Psoas muscle (tissue), 7 donors: ENCODE measurements at regions not wholly inside any gene's neighbourhood (a gene's known extent, or its start where the extent isn't known, plus 50 kb on each side); places are given as distances from the start of the nearest gene placed in this dataset.

Experiments used
- ATAC-seq, 4 donors: fragments of 200-7000 bp; cut with Tn5 transposase; one replicate each; pipeline ENCODE4 v1.9.1; 2020; ENCODE audit warnings: moderate library complexity in 3 of 4, mild to moderate bottlenecking in 2 of 4
- DNase-seq, 2 donors: peaks; one replicate each; pipeline ENCODE4 v3.0.0-alpha.2; 2020
- H3K27ac ChIP-seq: fragments of 200-600 bp; one replicate; pipeline ENCODE4 v1.8.0; 2022
- H3K27me3 ChIP-seq, 3 donors: fragments of 200-600 bp in 1 of 3; one replicate each; pipeline versions ENCODE4 v1.6.1 to v1.8.0; 2013 to 2022; ENCODE audit warnings: low read length in 2 of 3, mild to moderate bottlenecking in 2 of 3, moderate library complexity in 1 of 3; ENCODE audit not compliant: insufficient read depth in 3 of 3
- H3K36me3 ChIP-seq, 2 donors: fragments of 200-600 bp in 1 of 2; one replicate each; pipeline versions ENCODE4 v1.6.1 to v1.8.0; 2013 to 2022; ENCODE audit warnings: low read depth in 1 of 2, mild to moderate bottlenecking in 1 of 2, moderate library complexity in 1 of 2; ENCODE audit not compliant: insufficient read depth in 1 of 2
- H3K4me1 ChIP-seq: fragments of 200-600 bp; one replicate; pipeline ENCODE4 v1.8.0; 2022
- H3K4me3 ChIP-seq: fragments of 200-600 bp; one replicate; pipeline ENCODE4 v1.8.0; 2022; ENCODE audit warnings: mild to moderate bottlenecking
- H3K9me3 ChIP-seq: fragments of 200-600 bp; one replicate; pipeline ENCODE4 v1.8.0; 2022
- WGBS, 3 donors: extraction: QIAGEN DNeasy Blood & Tissue Kit; methylation state at CpG; one replicate each; pipeline versions ENCODE4 v1.1.6 to v1.1.7; 2013; 5-methylcytosine and 5-hydroxymethylcytosine counted together
- intact Hi-C, 2 donors: fragments of 100-400 bp; cut with DNase I; formaldehyde crosslinking; loops; one replicate each; pipeline versions ENCODE4 v1.11.0 to v1.14.2; 2022
- TF ChIP-seq, protein P1 (sequence below): fragments of 200-600 bp; IDR thresholded peaks from one replicate; pipeline ENCODE4 v1.8.0; 2022; ENCODE audit warnings: antibody characterized with exemption
- donor health status: healthy with polysubstance abuse.
- donor health status: DM: no; HTN: no; CAD: no; lungs with moderate emphysema.
- donor health status: Bipolar disorder and iron deficiency.
- donor health status: healthy.
- donor health status: DM: yes; HTN: yes; CAD: no.
- donor health status: DM: no; HTN: no; CAD: no.
- donor health status: DM: yes; HTN: yes; CAD: no.

DNA sequence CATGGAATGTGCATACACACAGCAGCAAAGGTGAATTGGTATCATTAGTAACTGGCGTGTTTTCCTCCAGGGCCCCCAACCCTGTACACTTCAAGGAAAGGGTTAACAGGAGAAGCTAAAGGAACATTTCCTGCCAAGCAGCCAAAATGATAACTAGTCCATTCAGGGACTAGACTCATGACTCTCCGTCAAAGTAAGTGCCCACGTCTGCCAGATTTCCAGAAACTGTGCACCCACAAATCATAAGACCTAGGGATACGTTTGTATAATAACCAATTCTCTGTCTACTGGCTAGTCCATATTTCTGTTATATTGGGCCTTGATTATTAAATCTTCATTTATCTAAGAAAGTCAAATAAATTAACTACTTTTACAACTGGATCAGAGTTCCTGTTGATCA lies 76.0 kb upstream of the NHSL1 start:
- intact Hi-C loops = no loop called here
- WGBS, 3 donors = 59 to 84% (median 65%) methylated on average over 4 of the region's 4 CpGs

DNA sequence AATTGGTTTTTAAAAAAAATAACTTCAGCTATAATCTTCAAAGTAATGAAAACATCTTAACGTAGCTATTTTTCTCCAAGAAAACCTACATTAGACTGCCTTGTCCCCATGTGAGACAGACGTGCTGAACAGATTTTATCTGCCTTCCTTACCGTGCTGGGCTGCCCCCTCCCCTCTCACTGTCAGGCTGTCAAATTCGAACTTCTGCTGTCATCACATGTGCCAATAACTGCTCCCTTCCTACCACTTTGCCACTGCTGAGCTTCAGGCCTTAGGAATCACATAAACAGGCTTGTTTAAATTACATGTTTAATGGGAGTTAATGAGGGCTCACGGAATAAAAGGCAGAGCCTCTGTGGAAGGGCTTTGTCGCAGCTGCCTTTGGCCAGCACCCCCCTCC lies 77.0 kb upstream of the NHSL1 start:
- DNase-seq = no peak
- H3K9me3 ChIP-seq = no peaks in the 10 kb centered on the region
- no peaks in the 10 kb centered on the region for H3K27me3 ChIP-seq
- H3K4me3 ChIP-seq = no peak overlapping the region
- intact Hi-C loops = no loop called here
- ATAC-seq = no peak
- WGBS, 3 donors = 77 to 87% (median 78%) methylated on average over 6 of the region's 6 CpGs
- TF ChIP-seq, protein P1, sequence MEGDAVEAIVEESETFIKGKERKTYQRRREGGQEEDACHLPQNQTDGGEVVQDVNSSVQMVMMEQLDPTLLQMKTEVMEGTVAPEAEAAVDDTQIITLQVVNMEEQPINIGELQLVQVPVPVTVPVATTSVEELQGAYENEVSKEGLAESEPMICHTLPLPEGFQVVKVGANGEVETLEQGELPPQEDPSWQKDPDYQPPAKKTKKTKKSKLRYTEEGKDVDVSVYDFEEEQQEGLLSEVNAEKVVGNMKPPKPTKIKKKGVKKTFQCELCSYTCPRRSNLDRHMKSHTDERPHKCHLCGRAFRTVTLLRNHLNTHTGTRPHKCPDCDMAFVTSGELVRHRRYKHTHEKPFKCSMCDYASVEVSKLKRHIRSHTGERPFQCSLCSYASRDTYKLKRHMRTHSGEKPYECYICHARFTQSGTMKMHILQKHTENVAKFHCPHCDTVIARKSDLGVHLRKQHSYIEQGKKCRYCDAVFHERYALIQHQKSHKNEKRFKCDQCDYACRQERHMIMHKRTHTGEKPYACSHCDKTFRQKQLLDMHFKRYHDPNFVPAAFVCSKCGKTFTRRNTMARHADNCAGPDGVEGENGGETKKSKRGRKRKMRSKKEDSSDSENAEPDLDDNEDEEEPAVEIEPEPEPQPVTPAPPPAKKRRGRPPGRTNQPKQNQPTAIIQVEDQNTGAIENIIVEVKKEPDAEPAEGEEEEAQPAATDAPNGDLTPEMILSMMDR = no peak
- no peaks in the 10 kb centered on the region for H3K36me3 ChIP-seq
- peaks cover 6% of the 10 kb centered on the region for H3K4me1 ChIP-seq
- H3K27ac ChIP-seq = no peak overlapping the region

More for the DNA sequence above, 76.0 kb upstream of the NHSL1 start:
- TF ChIP-seq, protein P1 = no peak
- no peaks in the 10 kb centered on the region for H3K36me3 ChIP-seq
- ATAC-seq (no peak), DNase-seq (no peak)
- no peaks in the 10 kb centered on the region for H3K27me3 ChIP-seq
- H3K4me3 ChIP-seq = no peak overlapping the region
- H3K4me1 ChIP-seq = peaks cover 8% of the 10 kb centered on the region
- H3K9me3 ChIP-seq = no peaks in the 10 kb centered on the region
- no peak overlapping the region for H3K27ac ChIP-seq

DNA sequence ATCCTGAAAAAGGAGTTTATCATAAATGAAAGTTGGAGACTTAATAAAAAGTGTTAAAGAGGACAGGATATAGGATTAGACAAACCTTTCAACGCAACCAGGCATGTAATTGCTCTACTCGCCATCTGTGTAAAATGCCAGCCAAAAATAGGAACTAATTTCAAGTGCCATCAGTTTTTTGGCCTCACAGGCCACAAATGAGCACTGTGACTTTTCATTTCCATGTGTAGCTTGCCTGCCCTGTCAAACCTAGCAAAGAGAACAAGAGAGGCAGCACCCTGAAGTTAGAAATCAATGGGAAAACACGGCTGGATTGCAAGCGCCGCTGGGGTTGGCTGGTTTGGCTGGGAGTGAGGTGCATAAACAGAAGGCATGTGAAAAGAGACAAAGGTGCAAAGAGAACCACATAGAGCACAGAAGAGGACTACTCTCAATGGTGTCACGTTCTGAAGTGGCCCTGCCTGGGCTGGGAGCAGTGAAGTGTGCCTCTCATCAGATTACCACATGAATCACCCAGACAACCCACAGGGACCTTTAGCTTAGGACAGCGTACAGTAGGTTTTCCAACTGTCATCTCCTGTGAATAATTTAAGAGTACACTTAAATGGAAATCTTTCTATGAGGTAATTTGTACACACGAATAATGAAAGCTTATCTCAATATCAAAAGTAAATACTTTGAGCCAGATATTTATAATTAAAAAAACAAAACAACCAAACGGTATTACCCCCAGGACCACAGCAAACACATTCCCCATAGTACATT lies 78.0 kb upstream of the NHSL1 start:
- DNase-seq = no peak
- peak in 3 of 4 donors; percentile 46 to 62 (median 54) for ATAC-seq
- no peak overlapping the region for H3K27ac ChIP-seq
- 46 to 57% (median 55%) methylated on average over 9 of the region's 9 CpGs for WGBS, 3 donors
- no peaks in the 10 kb centered on the region for H3K27me3 ChIP-seq
- H3K4me1 ChIP-seq = peaks cover 3% of the 10 kb centered on the region
- intact Hi-C loops = no loop called here
- H3K36me3 ChIP-seq = no peaks in the 10 kb centered on the region
- H3K4me3 ChIP-seq = no peak overlapping the region
- H3K9me3 ChIP-seq = no peaks in the 10 kb centered on the region
- TF ChIP-seq, protein P1 = no peak

DNA sequence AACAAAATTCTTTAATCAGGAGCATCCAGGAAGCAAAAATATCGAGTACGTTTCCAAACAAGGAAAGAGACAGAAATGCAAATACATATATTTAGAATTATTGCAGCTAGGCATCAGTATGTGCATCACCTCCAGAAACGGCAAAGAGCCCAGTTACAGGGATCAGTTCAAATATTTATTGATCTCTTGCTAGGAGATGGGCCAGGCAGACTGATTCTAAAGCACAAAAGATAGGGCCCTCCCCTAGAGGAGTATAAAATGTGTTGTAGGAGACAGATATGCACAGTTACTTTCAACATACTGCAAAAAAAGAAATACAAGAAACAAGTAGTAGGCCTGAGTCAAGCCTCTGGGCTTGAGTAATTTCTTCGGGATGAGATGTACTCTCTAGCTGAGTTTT lies 80.7 kb upstream of the NHSL1 start:
- H3K4me3 ChIP-seq = no peak overlapping the region
- H3K36me3 ChIP-seq = no peaks in the 10 kb centered on the region
- intact Hi-C loops = loop anchor here in 1 of 2 donors (10.0 kb wide), 1 partner anchor 155 kb away; no protein-coding TSS in a partner anchor
- no peaks in the 10 kb centered on the region for H3K9me3 ChIP-seq
- TF ChIP-seq, protein P1 = no peak
- WGBS, 3 donors = 87 to 92% (median 89%) methylated on average over 4 of the region's 4 CpGs
- no peak overlapping the region for H3K27ac ChIP-seq
- DNase-seq (no peak), ATAC-seq (no peak)
- H3K27me3 ChIP-seq = no peaks in the 10 kb centered on the region
- no peaks in the 10 kb centered on the region for H3K4me1 ChIP-seq

DNA sequence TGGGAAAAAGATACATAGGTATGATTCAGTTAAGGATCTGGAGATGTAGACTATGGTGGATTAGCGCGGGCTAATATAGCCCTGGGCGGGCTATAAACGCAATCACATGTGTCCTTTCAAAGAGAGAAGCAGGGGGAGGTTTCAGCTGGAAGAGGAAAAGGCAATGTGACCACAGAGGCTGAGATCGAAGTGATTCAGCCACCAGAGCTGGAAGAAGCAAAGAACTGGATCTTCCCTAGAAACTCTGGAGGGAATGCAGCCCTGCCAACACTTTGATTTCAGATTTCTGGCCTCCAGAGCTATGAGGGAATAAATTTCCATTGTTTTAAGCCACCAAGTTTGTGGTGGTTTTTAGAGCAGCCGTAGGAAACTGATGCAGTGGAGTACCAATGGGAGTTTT lies 81.5 kb upstream of the NHSL1 start:
- Histone ChIP-seq H3K36me3 (no peaks in the 10 kb centered on the region), H3K4me3 (no peak overlapping the region), H3K9me3 (no peaks in the 10 kb centered on the region), H3K27ac (no peak overlapping the region), H3K4me1 (no peaks in the 10 kb centered on the region), H3K27me3 (no peaks in the 10 kb centered on the region)
- intact Hi-C loops = loop anchor here in 1 of 2 donors (10.0 kb wide), 1 partner anchor 156 kb away; no protein-coding TSS in a partner anchor
- DNase-seq (no peak), ATAC-seq (no peak)
- TF ChIP-seq, protein P1 = no peak
- 84 to 86% (median 85%) methylated on average over 6 of the region's 6 CpGs for WGBS, 3 donors
